Stimulated activated naive B cell treated with anti-CD40 and anti-IgM and Interleukin-4, amounts not matched to agents 10 μg/mL and 1 μg/mL and 100 μg/mL, for 72 hours (primary cell): ENCODE measurements at regions not wholly inside any gene's neighbourhood (a gene's known extent, or its start where the extent isn't known, plus 50 kb on each side); places are given as distances from the start of the nearest gene placed in this dataset.
"Not testable (repeated sequence)": the region's sequence is repeated elsewhere in the genome, so short reads cannot be mapped to it uniquely, and the experiment has no call there.

Experiments
- ATAC-seq, 2 donors: fragments of 150-1000 bp; cut with Tn5 transposase; replicated peaks; 2 replicates each; pipeline ENCODE4 v1.10.0; 2021; ENCODE audit warnings: moderate library complexity in 1 of 2
- DNase-seq: peaks from one replicate; pipeline ENCODE4 v3.0.0; 2021
- H3K27ac Mint-ChIP-seq: one replicate; pipeline ENCODE4 v1.8.0; 2022; ENCODE audit warnings: mild to moderate bottlenecking, mixed read lengths
- H3K27me3 Mint-ChIP-seq, 2 donors: one replicate each; pipeline ENCODE4 v1.8.0; 2022; ENCODE audit warnings: mixed read lengths in 2 of 2
- H3K36me3 Mint-ChIP-seq, 2 donors: one replicate each; pipeline ENCODE4 v1.8.0; 2022; ENCODE audit warnings: mixed read lengths in 2 of 2, mild to moderate bottlenecking in 1 of 2
- H3K4me1 Mint-ChIP-seq, 2 donors: one replicate each; pipeline ENCODE4 v1.8.0; 2022; ENCODE audit warnings: mixed read lengths in 2 of 2, mild to moderate bottlenecking in 1 of 2
- H3K4me3 Mint-ChIP-seq, 2 donors: one replicate each; pipeline ENCODE4 v1.8.0; 2022; ENCODE audit warnings: mild to moderate bottlenecking in 2 of 2, mixed read lengths in 2 of 2, moderate library complexity in 1 of 2
- H3K9me3 Mint-ChIP-seq, 2 donors: one replicate each; pipeline ENCODE4 v1.8.0; 2022; ENCODE audit warnings: mixed read lengths in 2 of 2, mild to moderate bottlenecking in 1 of 2

DNA sequence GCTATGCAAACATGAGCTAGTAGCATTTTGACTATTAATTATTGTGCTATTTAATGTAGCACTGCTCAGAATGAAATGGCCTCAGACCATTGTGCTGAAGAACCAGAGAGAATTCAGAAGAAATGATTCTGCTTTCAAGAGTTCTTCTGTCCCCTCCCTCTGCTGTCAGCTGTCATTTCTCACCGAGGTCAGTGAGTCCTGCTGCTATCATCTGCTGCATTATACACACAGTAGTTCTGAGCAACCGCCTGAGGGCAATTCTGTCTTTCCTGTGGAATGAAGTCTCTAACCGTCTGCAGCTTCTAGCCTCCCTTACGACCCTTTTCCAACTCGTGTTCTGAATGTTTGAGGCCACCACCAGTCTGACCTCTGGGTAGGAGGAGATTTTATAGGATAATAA lies 249.4 kb downstream of the HNRNPD start:
- no peak overlapping the region for H3K4me3 Mint-ChIP-seq
- DNase-seq, result no peak
- peaks cover 0 to 2% of the 10 kb centered on the region in 2 donors for H3K4me1 Mint-ChIP-seq
- H3K36me3 Mint-ChIP-seq, result no peaks in the 10 kb centered on the region
- no peaks in the 10 kb centered on the region for H3K9me3 Mint-ChIP-seq
- H3K27ac Mint-ChIP-seq, result no peak overlapping the region
- no peak for ATAC-seq
- H3K27me3 Mint-ChIP-seq, result peaks cover 13 to 15% of the 10 kb centered on the region in 2 donors

GRCh38 chr4:82123934-82124333 lies 249.9 kb downstream of the HNRNPD start:
- Mint-ChIP-seq H3K9me3 (no peaks in the 10 kb centered on the region), H3K4me1 (peaks cover 0 to 2% of the 10 kb centered on the region in 2 donors), H3K4me3 (no peak overlapping the region), H3K36me3 (no peaks in the 10 kb centered on the region), H3K27me3 (peaks cover 9 to 11% of the 10 kb centered on the region in 2 donors), H3K27ac (no peak overlapping the region)
- ATAC-seq (no peak), DNase-seq (no peak)

- DNase-seq, H3K4me3 Mint-ChIP-seq, ATAC-seq, H3K27ac Mint-ChIP-seq, H3K9me3 Mint-ChIP-seq, H3K4me1 Mint-ChIP-seq, H3K36me3 Mint-ChIP-seq: not testable (repeated sequence)
- H3K27me3 Mint-ChIP-seq, result peaks cover 14 to 18% of the 10 kb centered on the region in 2 donors
Observed at GRCh38 chr4:82115183-82115582, 258.6 kb downstream of the HNRNPD start.

- Mint-ChIP-seq H3K27me3 (peaks cover 23 to 26% of the 10 kb centered on the region in 2 donors), H3K9me3 (peaks cover 0 to 3% of the 10 kb centered on the region in 2 donors), H3K4me1 (no peaks in the 10 kb centered on the region), H3K4me3 (no peak overlapping the region), H3K36me3 (peaks cover 0 to 1% of the 10 kb centered on the region in 2 donors), H3K27ac (no peak overlapping the region)
- ATAC-seq (no peak), DNase-seq (no peak)
Observed at GRCh38 chr4:82108506-82108905, 265.3 kb downstream of the HNRNPD start.

- ATAC-seq (no peak), DNase-seq (no peak)
- H3K36me3 Mint-ChIP-seq, result peaks cover 0 to 1% of the 10 kb centered on the region in 2 donors
- no peak overlapping the region for H3K27ac Mint-ChIP-seq
- no peaks in the 10 kb centered on the region for H3K4me1 Mint-ChIP-seq
- peaks cover 0 to 3% of the 10 kb centered on the region in 2 donors for H3K9me3 Mint-ChIP-seq
- no peak overlapping the region for H3K4me3 Mint-ChIP-seq
- peaks cover 20 to 24% of the 10 kb centered on the region in 2 donors for H3K27me3 Mint-ChIP-seq
Observed at GRCh38 chr4:82104578-82104977, 269.2 kb downstream of the HNRNPD start.

- no peak for DNase-seq
- H3K4me3 Mint-ChIP-seq, result no peak overlapping the region
- H3K36me3 Mint-ChIP-seq, result no peaks in the 10 kb centered on the region
- H3K27me3 Mint-ChIP-seq, result peaks cover 12 to 18% of the 10 kb centered on the region in 2 donors
- no peak overlapping the region for H3K27ac Mint-ChIP-seq
- no peak for ATAC-seq
- no peaks in the 10 kb centered on the region for H3K9me3 Mint-ChIP-seq
- H3K4me1 Mint-ChIP-seq, result no peaks in the 10 kb centered on the region
Observed at GRCh38 chr4:82099928-82100579, 273.7 kb downstream of the HNRNPD start.

DNA sequence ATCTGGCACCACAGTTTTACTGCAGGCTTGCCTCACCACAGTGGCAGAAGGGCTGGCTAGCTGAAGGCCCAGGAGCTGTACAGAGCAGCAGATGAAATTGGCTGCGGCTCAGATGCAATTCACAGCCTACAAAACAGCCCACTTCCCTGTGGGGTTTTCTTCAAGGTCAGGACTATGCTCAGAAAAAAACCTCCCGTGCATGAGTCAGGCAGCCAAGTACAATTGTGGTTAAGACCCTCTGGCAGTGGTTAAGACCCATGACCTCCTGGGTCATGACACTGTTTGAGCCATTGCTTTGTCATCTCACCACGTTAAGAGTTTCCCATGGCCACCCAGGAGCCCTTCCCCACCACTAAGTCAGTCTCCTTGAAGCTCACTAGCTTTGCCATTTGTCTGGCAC lies 276.3 kb downstream of the HNRNPD start:
- Mint-ChIP-seq H3K4me3 (no peak overlapping the region), H3K4me1 (no peaks in the 10 kb centered on the region), H3K27ac (no peak overlapping the region), H3K27me3 (peaks cover 15 to 18% of the 10 kb centered on the region in 2 donors), H3K36me3 (no peaks in the 10 kb centered on the region), H3K9me3 (no peaks in the 10 kb centered on the region)
- DNase-seq (no peak), ATAC-seq (peak in 1 of 2 donors; percentile 55)

GRCh38 chr4:82090717-82091116 lies 283.1 kb downstream of the HNRNPD start:
- H3K4me3 Mint-ChIP-seq, result no peak overlapping the region
- no peaks in the 10 kb centered on the region for H3K36me3 Mint-ChIP-seq
- H3K27me3 Mint-ChIP-seq, result peaks cover 0 to 10% of the 10 kb centered on the region in 2 donors
- DNase-seq (no peak), ATAC-seq (no peak)
- H3K9me3 Mint-ChIP-seq, result no peaks in the 10 kb centered on the region
- H3K4me1 Mint-ChIP-seq, result no peaks in the 10 kb centered on the region
- no peak overlapping the region for H3K27ac Mint-ChIP-seq

DNA sequence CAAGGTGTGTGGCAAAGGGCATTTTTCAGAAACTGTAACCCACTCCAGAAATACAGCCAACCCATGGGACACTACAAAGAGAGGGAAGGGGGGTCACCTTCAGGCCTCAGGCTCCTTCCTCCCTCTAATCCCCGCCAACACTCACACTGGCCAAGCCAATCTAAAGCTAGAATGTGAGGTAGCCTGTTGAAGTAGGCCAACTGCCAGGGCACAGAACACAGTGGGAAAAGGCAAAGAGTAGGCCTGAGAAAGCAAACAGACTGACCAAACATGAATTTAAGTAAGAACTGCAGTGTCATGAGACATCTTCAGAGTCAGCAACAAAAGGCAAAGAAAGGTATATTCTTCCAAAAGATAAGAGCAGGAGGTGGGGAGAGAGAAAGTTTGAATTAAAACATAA lies 289.0 kb downstream of the HNRNPD start:
- no peak overlapping the region for H3K27ac Mint-ChIP-seq
- H3K4me1 Mint-ChIP-seq, result no peaks in the 10 kb centered on the region
- no peak for DNase-seq
- peaks cover 4% of the 10 kb centered on the region in 2 donors for H3K9me3 Mint-ChIP-seq
- H3K27me3 Mint-ChIP-seq, result peaks cover 5 to 15% of the 10 kb centered on the region in 2 donors
- no peak for ATAC-seq
- H3K4me3 Mint-ChIP-seq, result no peak overlapping the region
- H3K36me3 Mint-ChIP-seq, result no peaks in the 10 kb centered on the region

DNA sequence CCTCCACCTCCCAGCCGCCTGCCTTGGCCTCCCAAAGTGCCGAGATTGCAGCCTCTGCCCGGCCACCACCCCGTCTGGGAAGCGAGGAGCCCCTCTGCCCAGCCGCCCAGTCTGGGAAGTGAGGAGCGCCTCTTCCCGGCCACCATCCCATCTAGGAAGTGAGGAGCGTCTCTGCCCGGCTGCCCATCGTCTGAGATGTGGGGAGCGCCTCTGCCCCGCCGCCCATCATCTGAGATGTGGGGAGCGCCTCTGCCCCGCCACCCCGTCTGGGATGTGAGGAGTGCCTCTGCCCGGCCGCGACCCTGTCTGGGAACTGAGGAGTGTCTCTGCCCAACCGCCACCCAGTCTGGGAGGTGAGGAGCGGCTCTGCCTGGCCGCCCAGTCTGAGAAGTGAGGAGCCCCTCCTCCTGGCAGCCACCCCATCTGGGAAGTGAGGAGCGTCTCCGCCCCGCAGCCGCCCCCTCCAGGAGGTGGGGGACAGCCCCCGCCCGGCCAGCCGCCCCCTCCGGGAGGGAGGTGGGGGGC lies 296.3 kb downstream of the HNRNPD start:
- DNase-seq, H3K9me3 Mint-ChIP-seq, H3K4me3 Mint-ChIP-seq, ATAC-seq, H3K27ac Mint-ChIP-seq, H3K4me1 Mint-ChIP-seq, H3K36me3 Mint-ChIP-seq: not testable (repeated sequence)
- peaks cover 0 to 21% of the 10 kb centered on the region in 2 donors for H3K27me3 Mint-ChIP-seq

- no peak overlapping the region for H3K4me3 Mint-ChIP-seq
- no peaks in the 10 kb centered on the region for H3K9me3 Mint-ChIP-seq
- H3K27ac Mint-ChIP-seq, result no peak overlapping the region
- H3K36me3 Mint-ChIP-seq, result no peaks in the 10 kb centered on the region
- DNase-seq (no peak), ATAC-seq (no peak)
- no peaks in the 10 kb centered on the region for H3K4me1 Mint-ChIP-seq
- H3K27me3 Mint-ChIP-seq, result peaks cover 0 to 17% of the 10 kb centered on the region in 2 donors
Observed at GRCh38 chr4:82076809-82077208, 297.0 kb downstream of the HNRNPD start.

DNA sequence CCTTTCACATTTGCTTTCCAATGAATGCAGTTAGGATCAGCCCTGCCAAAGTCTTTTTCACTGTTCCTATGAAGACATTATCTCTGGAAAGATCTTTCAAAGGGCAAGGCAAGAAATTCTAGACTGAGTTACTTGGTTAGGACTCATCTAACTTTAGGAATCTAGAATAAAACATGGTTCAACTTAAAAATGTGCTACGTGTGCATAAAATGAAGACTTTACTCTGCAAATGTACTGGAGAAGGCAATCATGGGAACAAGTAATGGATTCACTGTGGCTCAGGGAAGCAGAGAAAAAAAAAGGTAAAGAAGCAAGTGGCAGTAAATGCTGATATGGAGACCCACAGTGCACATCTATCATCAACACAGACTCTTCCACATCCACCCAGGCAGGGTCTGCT lies 297.4 kb downstream of the HNRNPD start:
- H3K4me3 Mint-ChIP-seq, result no peak overlapping the region
- no peak for DNase-seq
- ATAC-seq, result no peak
- H3K4me1 Mint-ChIP-seq, result no peaks in the 10 kb centered on the region
- H3K27me3 Mint-ChIP-seq, result peaks cover 0 to 15% of the 10 kb centered on the region in 2 donors
- no peaks in the 10 kb centered on the region for H3K9me3 Mint-ChIP-seq
- H3K27ac Mint-ChIP-seq, result no peak overlapping the region
- H3K36me3 Mint-ChIP-seq, result no peaks in the 10 kb centered on the region

GRCh38 chr4:82071951-82072350 lies 301.8 kb downstream of the HNRNPD start:
- no peaks in the 10 kb centered on the region for H3K36me3 Mint-ChIP-seq
- no peak overlapping the region for H3K4me3 Mint-ChIP-seq
- H3K4me1 Mint-ChIP-seq, result no peaks in the 10 kb centered on the region
- DNase-seq (no peak), ATAC-seq (no peak)
- no peak overlapping the region for H3K27ac Mint-ChIP-seq
- no peaks in the 10 kb centered on the region for H3K9me3 Mint-ChIP-seq
- H3K27me3 Mint-ChIP-seq, result peaks cover 7 to 11% of the 10 kb centered on the region in 2 donors

GRCh38 chr4:82069883-82070638 lies 303.7 kb downstream of the HNRNPD start:
- H3K27me3 Mint-ChIP-seq, result peaks cover 14 to 18% of the 10 kb centered on the region in 2 donors
- ATAC-seq (no peak), DNase-seq (no peak)
- H3K4me3 Mint-ChIP-seq, result no peak overlapping the region
- no peaks in the 10 kb centered on the region for H3K9me3 Mint-ChIP-seq
- H3K4me1 Mint-ChIP-seq, result no peaks in the 10 kb centered on the region
- no peaks in the 10 kb centered on the region for H3K36me3 Mint-ChIP-seq
- H3K27ac Mint-ChIP-seq, result no peak overlapping the region

DNA sequence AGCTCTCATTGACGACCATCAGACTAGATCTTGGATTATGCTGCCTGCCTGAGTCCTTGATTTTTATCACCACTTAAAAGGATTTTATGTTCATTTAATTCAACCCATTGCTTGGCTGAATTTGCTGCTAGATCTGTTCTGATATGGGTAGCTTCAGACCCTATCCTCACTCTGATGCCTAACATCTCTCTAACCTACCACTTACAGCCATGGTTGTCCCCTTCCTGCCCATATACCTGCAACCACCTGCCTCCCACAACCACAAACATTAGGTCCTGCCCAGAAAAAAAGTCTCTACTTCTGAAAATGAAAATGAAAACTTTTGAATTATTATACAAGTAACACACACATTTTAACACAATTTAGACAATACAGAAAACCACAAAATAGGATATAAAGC lies 310.8 kb downstream of the HNRNPD start:
- H3K4me1 Mint-ChIP-seq, result no peaks in the 10 kb centered on the region
- no peak for ATAC-seq
- H3K27ac Mint-ChIP-seq, result no peak overlapping the region
- no peaks in the 10 kb centered on the region for H3K9me3 Mint-ChIP-seq
- H3K36me3 Mint-ChIP-seq, result no peaks in the 10 kb centered on the region
- peaks cover 19 to 21% of the 10 kb centered on the region in 2 donors for H3K27me3 Mint-ChIP-seq
- DNase-seq, result no peak
- H3K4me3 Mint-ChIP-seq, result no peak overlapping the region
